ENCODE measurements at regions not wholly inside any gene's neighbourhood (a gene's known extent, or its start where the extent isn't known, plus 50 kb on each side); places are given as distances from the start of the nearest gene placed in this dataset.

GRCh38 chr10:105644978-105645377 is 1003.9 kb downstream of the SORCS3 start:
- TF ChIP-seq YY1 (IDR thresholded peaks at IDR 0.05; ENCODE audit: insufficient read depth, insufficient read length) (no peak), ZNF274 (IDR thresholded peaks at IDR 0.05; ENCODE audit: low read depth, low read length) (no peak)

Data from NT2/D1 (cell line).